Parathyroid adenoma (tissue), 2 donors: ENCODE measurements at regions not wholly inside any gene's neighbourhood (a gene's known extent, or its start where the extent isn't known, plus 50 kb on each side); places are given as distances from the start of the nearest gene placed in this dataset.

Experiments used
- H2AFZ ChIP-seq: fragments of 300-600 bp; sonication (generic); one replicate; pipeline ENCODE4 v1.7.0; 2017; ENCODE audit warnings: antibody characterized with exemption, mild to moderate bottlenecking
- H3K27ac ChIP-seq: fragments of 300-600 bp; sonication (generic); one replicate; pipeline ENCODE4 v1.7.0; 2017
- H3K27me3 ChIP-seq: fragments of 300-600 bp; sonication (generic); one replicate; pipeline ENCODE4 v1.7.0; 2017; ENCODE audit warnings: low read length; ENCODE audit not compliant: control insufficient read depth, insufficient read depth
- H3K36me3 ChIP-seq: fragments of 300-600 bp; sonication (generic); one replicate; pipeline ENCODE4 v1.7.0; 2017; ENCODE audit warnings: low read length; ENCODE audit not compliant: control insufficient read depth, insufficient read depth
- H3K4me1 ChIP-seq: fragments of 300-600 bp; sonication (generic); one replicate; pipeline ENCODE4 v1.7.0; 2017; ENCODE audit warnings: control low read depth
- H3K4me2 ChIP-seq: fragments of 300-600 bp; sonication (generic); one replicate; pipeline ENCODE4 v1.7.0; 2017; ENCODE audit warnings: low read length
- H3K4me3 ChIP-seq: fragments of 300-600 bp; sonication (generic); one replicate; pipeline ENCODE4 v1.7.0; 2017; ENCODE audit warnings: low read depth, low read length
- H3K79me2 ChIP-seq: fragments of 300-600 bp; sonication (generic); one replicate; pipeline ENCODE4 v1.7.0; 2017; ENCODE audit warnings: control low read depth
- H3K9ac ChIP-seq: fragments of 300-600 bp; sonication (generic); one replicate; pipeline ENCODE4 v1.7.0; 2017; ENCODE audit warnings: mild to moderate bottlenecking
- H3K9me3 ChIP-seq: fragments of 300-600 bp; sonication (generic); one replicate; pipeline ENCODE4 v1.7.0; 2017; ENCODE audit warnings: low read length; ENCODE audit not compliant: control insufficient read depth
- TF ChIP-seq, protein P1 (sequence below): fragments of 300-600 bp; sonication (generic); IDR thresholded peaks from one replicate; pipeline ENCODE4 v1.7.0; 2017; ENCODE audit warnings: antibody characterized with exemption, mild to moderate bottlenecking
- donor health status: primary hyperparathyroidism.

- no peak overlapping the region for H3K4me2 ChIP-seq
- H2AFZ ChIP-seq, result no peak overlapping the region
- H3K27me3 ChIP-seq, result no peaks in the 10 kb centered on the region
- H3K4me3 ChIP-seq, result no peak overlapping the region
- TF ChIP-seq, protein P1, sequence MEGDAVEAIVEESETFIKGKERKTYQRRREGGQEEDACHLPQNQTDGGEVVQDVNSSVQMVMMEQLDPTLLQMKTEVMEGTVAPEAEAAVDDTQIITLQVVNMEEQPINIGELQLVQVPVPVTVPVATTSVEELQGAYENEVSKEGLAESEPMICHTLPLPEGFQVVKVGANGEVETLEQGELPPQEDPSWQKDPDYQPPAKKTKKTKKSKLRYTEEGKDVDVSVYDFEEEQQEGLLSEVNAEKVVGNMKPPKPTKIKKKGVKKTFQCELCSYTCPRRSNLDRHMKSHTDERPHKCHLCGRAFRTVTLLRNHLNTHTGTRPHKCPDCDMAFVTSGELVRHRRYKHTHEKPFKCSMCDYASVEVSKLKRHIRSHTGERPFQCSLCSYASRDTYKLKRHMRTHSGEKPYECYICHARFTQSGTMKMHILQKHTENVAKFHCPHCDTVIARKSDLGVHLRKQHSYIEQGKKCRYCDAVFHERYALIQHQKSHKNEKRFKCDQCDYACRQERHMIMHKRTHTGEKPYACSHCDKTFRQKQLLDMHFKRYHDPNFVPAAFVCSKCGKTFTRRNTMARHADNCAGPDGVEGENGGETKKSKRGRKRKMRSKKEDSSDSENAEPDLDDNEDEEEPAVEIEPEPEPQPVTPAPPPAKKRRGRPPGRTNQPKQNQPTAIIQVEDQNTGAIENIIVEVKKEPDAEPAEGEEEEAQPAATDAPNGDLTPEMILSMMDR, result no peak
- no peaks in the 10 kb centered on the region for H3K9me3 ChIP-seq
- no peak overlapping the region for H3K27ac ChIP-seq
- no peak overlapping the region for H3K9ac ChIP-seq
- H3K4me1 ChIP-seq, result no peaks in the 10 kb centered on the region
- H3K36me3 ChIP-seq, result no peaks in the 10 kb centered on the region
- no peaks in the 10 kb centered on the region for H3K79me2 ChIP-seq
Measured at GRCh38 chr5:114702731-114703130, 340.9 kb downstream of the KCNN2 start.

DNA sequence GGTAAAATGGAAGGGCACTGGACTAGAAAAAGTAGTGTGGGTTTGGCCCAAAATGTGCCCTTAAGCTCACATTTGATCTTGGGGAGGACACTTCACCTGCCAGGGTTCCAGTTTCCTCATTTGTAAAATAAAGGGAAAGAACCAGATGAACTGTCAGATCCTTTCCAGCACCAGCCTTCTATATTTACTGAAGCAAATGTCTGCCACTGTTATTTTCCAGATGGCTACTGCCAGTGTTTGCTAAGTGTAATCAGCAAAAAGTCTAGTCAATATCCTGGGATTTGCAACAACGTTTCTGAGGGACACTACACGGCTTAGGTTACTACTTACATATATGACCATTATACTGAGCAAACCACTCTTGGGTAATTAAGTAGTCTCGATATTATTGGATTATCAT lies 340.3 kb downstream of the KCNN2 start:
- no peaks in the 10 kb centered on the region for H3K27me3 ChIP-seq
- H3K27ac ChIP-seq, result no peak overlapping the region
- H3K79me2 ChIP-seq, result no peaks in the 10 kb centered on the region
- H3K36me3 ChIP-seq, result no peaks in the 10 kb centered on the region
- H2AFZ ChIP-seq, result no peak overlapping the region
- no peaks in the 10 kb centered on the region for H3K4me1 ChIP-seq
- no peak overlapping the region for H3K9ac ChIP-seq
- H3K4me3 ChIP-seq, result no peak overlapping the region
- TF ChIP-seq, protein P1, result no peak
- no peaks in the 10 kb centered on the region for H3K9me3 ChIP-seq
- no peak overlapping the region for H3K4me2 ChIP-seq

GRCh38 chr5:114700823-114701222 lies 339.0 kb downstream of the KCNN2 start:
- Histone ChIP-seq H3K79me2 (no peaks in the 10 kb centered on the region), H3K4me1 (no peaks in the 10 kb centered on the region), H3K27me3 (no peaks in the 10 kb centered on the region), H3K4me2 (no peak overlapping the region), H3K4me3 (no peak overlapping the region), H2AFZ (no peak overlapping the region), H3K9ac (no peak overlapping the region), H3K9me3 (no peaks in the 10 kb centered on the region), H3K36me3 (no peaks in the 10 kb centered on the region), H3K27ac (no peak overlapping the region)
- TF ChIP-seq, protein P1, result no peak

GRCh38 chr5:114695292-114695904 lies 333.5 kb downstream of the KCNN2 start:
- Histone ChIP-seq H3K9ac (no peak overlapping the region), H3K4me1 (no peaks in the 10 kb centered on the region), H3K27me3 (no peaks in the 10 kb centered on the region), H3K4me3 (no peak overlapping the region), H2AFZ (no peak overlapping the region), H3K9me3 (no peaks in the 10 kb centered on the region), H3K27ac (no peak overlapping the region), H3K79me2 (no peaks in the 10 kb centered on the region), H3K36me3 (no peaks in the 10 kb centered on the region), H3K4me2 (no peak overlapping the region)
- TF ChIP-seq, protein P1, result no peak

- Histone ChIP-seq H2AFZ (no peak overlapping the region), H3K4me1 (no peaks in the 10 kb centered on the region), H3K9me3 (no peaks in the 10 kb centered on the region), H3K27ac (no peak overlapping the region), H3K4me3 (no peak overlapping the region), H3K9ac (no peak overlapping the region), H3K4me2 (no peak overlapping the region), H3K27me3 (no peaks in the 10 kb centered on the region), H3K79me2 (no peaks in the 10 kb centered on the region), H3K36me3 (no peaks in the 10 kb centered on the region)
- TF ChIP-seq, protein P1, result no peak
Measured at GRCh38 chr5:114686356-114686755, 324.5 kb downstream of the KCNN2 start.
